ENCODE measurements at regions not wholly inside any gene's neighbourhood (a gene's known extent, or its start where the extent isn't known, plus 50 kb on each side); places are given as distances from the start of the nearest gene placed in this dataset.
A peak's percentile ranks its signal among the peaks of the same experiment; 100 is the strongest.

GRCh38 chr6:87847135-87847829 lies 145.2 kb upstream of the AKIRIN2 start:
- H3K4me1 Mint-ChIP-seq = peaks cover 0 to 8% of the 10 kb centered on the region in 2 donors
- no peaks in the 10 kb centered on the region for H3K36me3 Mint-ChIP-seq
- H3K9me3 Mint-ChIP-seq = no peaks in the 10 kb centered on the region
- DNase-seq = no peak
- H3K27ac Mint-ChIP-seq = no peak overlapping the region
- no peak overlapping the region for H3K4me3 Mint-ChIP-seq
- peaks cover 2 to 16% (median 4%) of the 10 kb centered on the region in 3 donors for H3K27me3 Mint-ChIP-seq (ENCODE audit: low read depth in 3 of 3)

GRCh38 chr6:87846434-87846833 lies 144.4 kb upstream of the AKIRIN2 start:
- no peak for DNase-seq
- Mint-ChIP-seq H3K36me3 (no peaks in the 10 kb centered on the region), H3K4me1 (peaks cover 0 to under 1% of the 10 kb centered on the region in 2 donors), H3K27ac (no peak overlapping the region), H3K4me3 (no peak overlapping the region), H3K9me3 (no peaks in the 10 kb centered on the region), H3K27me3 (ENCODE audit: low read depth in 3 of 3) (peaks cover 2 to 16% (median 4%) of the 10 kb centered on the region in 3 donors)

- no peaks in the 10 kb centered on the region for H3K36me3 Mint-ChIP-seq
- H3K9me3 Mint-ChIP-seq = peaks cover 0 to 3% (median 0%) of the 10 kb centered on the region in 6 donors
- H3K4me1 Mint-ChIP-seq = no peaks in the 10 kb centered on the region
- no peak for DNase-seq
- H3K27me3 Mint-ChIP-seq (ENCODE audit: low read depth in 3 of 3) = peaks cover 0 to 7% (median 6%) of the 10 kb centered on the region in 3 donors
- H3K27ac Mint-ChIP-seq = no peak overlapping the region
- H3K4me3 Mint-ChIP-seq = no peak overlapping the region
These were observed 138.3 kb upstream of the AKIRIN2 start for GRCh38 chr6:87840324-87840723.

GRCh38 chr6:87837876-87838275 lies 135.8 kb upstream of the AKIRIN2 start:
- H3K9me3 Mint-ChIP-seq = peaks cover 0 to 3% (median 0%) of the 10 kb centered on the region in 6 donors
- H3K27me3 Mint-ChIP-seq (ENCODE audit: low read depth in 3 of 3) = peaks cover 0 to 7% (median 3%) of the 10 kb centered on the region in 3 donors
- H3K4me3 Mint-ChIP-seq = no peak overlapping the region
- H3K4me1 Mint-ChIP-seq = no peaks in the 10 kb centered on the region
- no peak for DNase-seq
- no peak overlapping the region for H3K27ac Mint-ChIP-seq
- H3K36me3 Mint-ChIP-seq = no peaks in the 10 kb centered on the region

- H3K4me3 Mint-ChIP-seq = no peak overlapping the region
- peaks cover 0 to 7% (median 3%) of the 10 kb centered on the region in 3 donors for H3K27me3 Mint-ChIP-seq (ENCODE audit: low read depth in 3 of 3)
- peaks cover 1 to 3% of the 10 kb centered on the region in 2 donors for H3K4me1 Mint-ChIP-seq
- no peak for DNase-seq
- H3K9me3 Mint-ChIP-seq = peaks cover 0 to 3% (median 0%) of the 10 kb centered on the region in 6 donors
- H3K36me3 Mint-ChIP-seq = no peaks in the 10 kb centered on the region
- no peak overlapping the region for H3K27ac Mint-ChIP-seq
These were observed 135.4 kb upstream of the AKIRIN2 start for GRCh38 chr6:87837444-87837843.

- Mint-ChIP-seq H3K36me3 (no peaks in the 10 kb centered on the region), H3K27ac (peak overlapping the region; percentile 60 to 89 (median 82)), H3K9me3 (no peaks in the 10 kb centered on the region), H3K4me3 (peak overlapping the region; percentile 89 to 97 (median 91)), H3K27me3 (ENCODE audit: low read depth in 3 of 3) (peaks cover 0 to 7% (median 3%) of the 10 kb centered on the region in 3 donors), H3K4me1 (peaks cover 7 to 16% of the 10 kb centered on the region in 2 donors)
- peak; percentile 12 to 38 (median 17) for DNase-seq
These were observed 130.2 kb upstream of the AKIRIN2 start for GRCh38 chr6:87832025-87832825.

DNA sequence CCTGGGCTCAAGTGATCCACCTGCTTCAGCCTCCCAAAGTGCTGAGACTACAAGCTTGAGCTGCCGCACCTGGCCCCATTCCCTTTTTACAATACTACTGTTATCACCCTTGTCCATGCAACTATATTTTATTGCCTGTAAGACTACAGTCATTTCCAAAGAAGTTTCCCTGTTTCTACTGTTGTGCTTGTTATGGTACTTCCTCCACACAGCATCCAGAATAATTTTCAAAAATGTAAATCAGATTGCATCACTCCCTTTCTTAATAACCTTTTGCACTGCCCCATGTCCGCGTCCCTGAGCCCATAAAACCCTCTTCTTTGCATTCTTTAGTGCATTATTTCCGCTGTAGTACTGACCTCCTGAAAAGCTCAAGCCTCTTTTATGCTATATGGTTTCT lies 128.9 kb upstream of the AKIRIN2 start:
- H3K4me1 Mint-ChIP-seq = peaks cover 7 to 16% of the 10 kb centered on the region in 2 donors
- H3K36me3 Mint-ChIP-seq = no peaks in the 10 kb centered on the region
- H3K4me3 Mint-ChIP-seq = no peak overlapping the region

DNA sequence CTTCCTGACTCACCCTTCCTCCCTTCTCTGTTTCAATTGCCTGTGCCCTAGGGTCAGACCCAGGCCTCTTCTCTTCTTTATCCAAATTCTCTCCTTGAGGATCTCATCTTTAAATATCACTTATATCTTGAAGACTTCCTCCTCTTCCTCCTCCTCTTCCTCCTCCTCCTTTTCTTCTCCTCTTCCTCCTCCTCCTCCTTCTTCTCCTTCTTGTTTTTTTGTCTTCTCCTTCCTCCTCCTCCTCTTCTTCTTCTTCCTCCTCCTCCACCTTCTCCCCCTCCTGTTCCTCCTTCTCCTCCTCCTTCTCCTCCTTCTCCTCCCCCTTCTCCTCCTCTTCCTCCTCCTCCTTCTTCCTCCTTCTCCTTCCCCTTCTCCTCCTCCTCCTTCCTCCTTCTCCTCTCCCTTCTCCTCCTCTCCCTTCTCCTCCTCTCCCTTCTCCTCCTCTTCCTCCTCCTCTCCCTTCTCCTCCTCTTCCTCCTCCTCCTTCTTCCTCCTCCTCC lies 127.6 kb upstream of the AKIRIN2 start:
- H3K4me1 Mint-ChIP-seq = peaks cover 7 to 16% of the 10 kb centered on the region in 2 donors
- no peaks in the 10 kb centered on the region for H3K36me3 Mint-ChIP-seq
- H3K27me3 Mint-ChIP-seq (ENCODE audit: low read depth in 3 of 3) = peaks cover 0 to 7% (median 3%) of the 10 kb centered on the region in 3 donors
- DNase-seq = no peak
- no peak overlapping the region for H3K27ac Mint-ChIP-seq
- no peak overlapping the region for H3K4me3 Mint-ChIP-seq
- no peaks in the 10 kb centered on the region for H3K9me3 Mint-ChIP-seq

More for the DNA sequence above, 128.9 kb upstream of the AKIRIN2 start:
- no peak overlapping the region for H3K27ac Mint-ChIP-seq
- DNase-seq = no peak
- no peaks in the 10 kb centered on the region for H3K9me3 Mint-ChIP-seq
- peaks cover 0 to 7% (median 3%) of the 10 kb centered on the region in 3 donors for H3K27me3 Mint-ChIP-seq (ENCODE audit: low read depth in 3 of 3)

DNA sequence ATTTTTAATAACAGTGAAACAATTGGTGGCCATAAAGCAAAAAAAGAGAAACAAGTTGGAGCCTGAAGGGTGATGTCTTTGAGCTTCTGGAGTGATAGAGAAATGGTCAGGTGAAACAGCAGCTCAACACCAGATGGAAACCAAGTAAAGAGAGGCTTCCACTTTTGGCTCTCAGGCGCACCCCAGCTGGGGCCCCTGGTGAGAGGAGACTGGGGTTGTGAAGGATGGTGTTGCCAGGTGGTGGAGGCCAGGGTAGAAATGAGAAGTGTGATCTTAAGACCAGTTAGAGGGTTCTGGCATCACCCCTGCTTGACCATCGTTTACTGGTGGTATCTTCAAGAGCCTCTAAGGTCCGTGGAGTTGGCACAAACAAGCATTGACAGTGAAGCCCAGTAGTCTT lies 126.0 kb upstream of the AKIRIN2 start:
- Mint-ChIP-seq H3K36me3 (no peaks in the 10 kb centered on the region), H3K9me3 (no peaks in the 10 kb centered on the region), H3K4me3 (no peak overlapping the region), H3K27ac (no peak overlapping the region), H3K4me1 (peaks cover 7 to 16% of the 10 kb centered on the region in 2 donors), H3K27me3 (ENCODE audit: low read depth in 3 of 3) (peaks cover 2 to 7% (median 5%) of the 10 kb centered on the region in 3 donors)
- no peak for DNase-seq

DNA sequence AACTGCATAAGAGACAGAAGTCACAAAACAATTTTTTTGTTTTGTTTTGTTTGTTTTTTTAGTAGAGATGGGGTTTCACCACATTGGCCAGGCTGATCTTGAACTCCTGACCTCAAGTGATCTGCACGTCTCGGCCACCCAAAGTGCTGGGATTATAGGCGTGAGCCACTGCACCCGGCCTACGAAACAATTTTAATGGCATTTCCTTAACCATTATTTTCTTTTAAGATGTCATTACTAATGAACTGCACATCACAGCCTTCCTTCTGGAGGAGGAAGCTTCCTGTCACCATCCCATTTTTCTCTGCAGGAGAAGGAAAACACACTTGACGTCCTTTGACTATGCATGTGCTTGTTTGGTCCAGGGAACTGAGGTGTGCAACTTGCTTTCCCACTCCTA lies 125.3 kb upstream of the AKIRIN2 start:
- no peak for DNase-seq
- no peaks in the 10 kb centered on the region for H3K9me3 Mint-ChIP-seq
- no peaks in the 10 kb centered on the region for H3K36me3 Mint-ChIP-seq
- no peak overlapping the region for H3K27ac Mint-ChIP-seq
- no peak overlapping the region for H3K4me3 Mint-ChIP-seq
- H3K4me1 Mint-ChIP-seq = peaks cover 5 to 12% of the 10 kb centered on the region in 2 donors
- peaks cover 2 to 7% (median 5%) of the 10 kb centered on the region in 3 donors for H3K27me3 Mint-ChIP-seq (ENCODE audit: low read depth in 3 of 3)

- DNase-seq = no peak
- no peaks in the 10 kb centered on the region for H3K9me3 Mint-ChIP-seq
- no peak overlapping the region for H3K27ac Mint-ChIP-seq
- H3K36me3 Mint-ChIP-seq = no peaks in the 10 kb centered on the region
- H3K4me3 Mint-ChIP-seq = no peak overlapping the region
- H3K27me3 Mint-ChIP-seq (ENCODE audit: low read depth in 3 of 3) = peaks cover 2 to 5% (median 5%) of the 10 kb centered on the region in 3 donors
- H3K4me1 Mint-ChIP-seq = peaks cover 0 to 4% of the 10 kb centered on the region in 2 donors
These were observed 124.4 kb upstream of the AKIRIN2 start for GRCh38 chr6:87826424-87826823.

DNA sequence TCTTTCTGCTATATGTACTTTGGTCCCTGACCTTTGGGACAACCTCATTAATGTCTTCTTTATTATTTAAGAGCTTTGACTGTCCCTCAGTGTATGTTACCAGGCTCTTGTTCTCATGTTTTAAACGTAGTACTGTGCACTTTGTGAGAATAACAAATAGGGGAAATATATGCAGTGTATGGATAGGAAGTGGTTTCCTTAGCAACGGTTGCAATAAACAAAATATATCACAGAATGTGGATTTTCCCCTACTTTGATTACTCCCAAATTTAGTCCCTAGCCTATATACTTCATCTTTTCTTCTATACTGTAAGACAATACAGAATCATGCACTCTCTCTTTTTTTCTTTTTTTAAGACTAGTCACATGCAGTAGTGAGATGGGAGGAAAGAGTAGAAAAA lies 123.8 kb upstream of the AKIRIN2 start:
- H3K4me3 Mint-ChIP-seq = no peak overlapping the region

GRCh38 chr6:87824958-87825491 lies 123.0 kb upstream of the AKIRIN2 start:
- H3K27me3 Mint-ChIP-seq (ENCODE audit: low read depth in 3 of 3) = peaks cover 2 to 7% (median 4%) of the 10 kb centered on the region in 3 donors
- H3K9me3 Mint-ChIP-seq = no peaks in the 10 kb centered on the region
- no peak for DNase-seq
- no peaks in the 10 kb centered on the region for H3K36me3 Mint-ChIP-seq
- H3K4me1 Mint-ChIP-seq = no peaks in the 10 kb centered on the region
- no peak overlapping the region for H3K4me3 Mint-ChIP-seq
- H3K27ac Mint-ChIP-seq = no peak overlapping the region

More for the DNA sequence above, 123.8 kb upstream of the AKIRIN2 start:
- Mint-ChIP-seq H3K9me3 (no peaks in the 10 kb centered on the region), H3K27ac (no peak overlapping the region), H3K36me3 (no peaks in the 10 kb centered on the region), H3K27me3 (ENCODE audit: low read depth in 3 of 3) (peaks cover 2 to 5% (median 4%) of the 10 kb centered on the region in 3 donors), H3K4me1 (no peaks in the 10 kb centered on the region)
- DNase-seq = no peak

DNA sequence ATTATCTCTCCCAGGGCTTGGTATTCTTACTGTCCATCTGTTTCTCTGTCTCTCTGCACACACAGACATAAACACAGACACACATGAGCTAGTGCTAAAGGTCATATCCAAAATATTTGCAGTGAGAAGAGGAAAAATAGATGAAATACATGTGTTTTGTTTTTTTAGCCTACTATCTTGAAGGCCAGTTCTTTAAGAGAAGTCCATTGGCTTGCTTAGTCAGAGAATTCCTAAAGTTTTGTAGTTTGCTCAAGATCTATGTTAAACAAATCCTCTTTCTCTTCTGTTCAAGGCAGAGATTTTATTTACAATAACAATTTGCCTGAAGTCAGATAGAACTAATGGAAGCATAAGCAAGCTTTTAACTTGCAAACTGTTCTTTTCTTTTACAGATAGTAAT lies 120.0 kb upstream of the AKIRIN2 start:
- Mint-ChIP-seq H3K4me3 (no peak overlapping the region), H3K27ac (no peak overlapping the region), H3K4me1 (no peaks in the 10 kb centered on the region), H3K36me3 (no peaks in the 10 kb centered on the region), H3K9me3 (no peaks in the 10 kb centered on the region), H3K27me3 (ENCODE audit: low read depth in 3 of 3) (peaks cover 0 to 5% (median 2%) of the 10 kb centered on the region in 3 donors)
- DNase-seq = no peak

Data from immature natural killer cell (primary cell).